K562 (cell line): ENCODE measurements at regions not wholly inside any gene's neighbourhood (a gene's known extent, or its start where the extent isn't known, plus 50 kb on each side); places are given as distances from the start of the nearest gene placed in this dataset.

Experiments used
- CBFA2T3 ChIP-seq: fragments of 450-650 bp; IDR thresholded peaks from 2 replicates; pipeline ENCODE4 v1.6.1; 2017
- CHCHD3 ChIP-seq: fragments of 250-450 bp; sonication (Bioruptor Pico); IDR thresholded peaks from 2 replicates; pipeline ENCODE4 v2.1.2; 2022; ENCODE audit warnings: mild to moderate bottlenecking
- DIDO1 ChIP-seq: fragments of 450-650 bp; IDR thresholded peaks from 2 replicates; pipeline ENCODE4 v1.6.1; 2016; ENCODE audit warnings: low read depth, missing biosample characterization, missing genetic modification characterization
- HNRNPL ChIP-seq: fragments of 200-400 bp; formaldehyde crosslinking; IDR thresholded peaks from 2 replicates; pipeline ENCODE4 v1.6.1; 2017; ENCODE audit warnings: low read depth, mild to moderate bottlenecking, low read length
- NR2C2 ChIP-seq, 2 experiments: fragments of 200-800 bp in 1 of 2; sonication (Bioruptor generic) in 1 of 2; sonication (generic) in 1 of 2; formaldehyde crosslinking in 1 of 2; IDR thresholded peaks; 2 replicates each; pipeline versions ENCODE4 v1.6.1 to v1.8.0; 2016 to 2022; ENCODE audit warnings: mild to moderate bottlenecking in 1 of 2, missing compliant biosample characterization in 1 of 2, missing genetic modification characterization in 1 of 2, missing genetic modification reagents in 1 of 2
- SFPQ ChIP-seq: fragments of 200-400 bp; formaldehyde crosslinking; IDR thresholded peaks from 2 replicates; pipeline ENCODE4 v1.6.1; 2017; ENCODE audit warnings: mild to moderate bottlenecking, low read depth, low read length, moderate library complexity
- SRF ChIP-seq, 2 experiments: fragments of 250-450, 450-650 bp in 1 of 2; sonication (Bioruptor Pico) in 1 of 2; sonication (generic) in 1 of 2; formaldehyde crosslinking; IDR thresholded peaks; 2 replicates each; pipeline versions ENCODE4 v1.5.0 to v1.5.1; 2020 to 2022; ENCODE audit warnings: mild to moderate bottlenecking in 1 of 2, missing genetic modification reagents in 1 of 2
- STAT6 ChIP-seq: sonication (generic); formaldehyde crosslinking; IDR thresholded peaks from 2 replicates; pipeline ENCODE4 v1.8.1; 2023; ENCODE audit warnings: mild to moderate bottlenecking, missing genetic modification reagents
- ZBTB40 ChIP-seq, 2 experiments: fragments of 450-650 bp in 1 of 2; sonication (generic) in 1 of 2; formaldehyde crosslinking in 1 of 2; IDR thresholded peaks; 2 replicates each; pipeline versions ENCODE4 v1.7.1 to v1.9.0; 2016 to 2022; ENCODE audit warnings: inconsistent platforms in 1 of 2, mild to moderate bottlenecking in 1 of 2, missing genetic modification reagents in 1 of 2
- ZBTB7A ChIP-seq: IDR thresholded peaks from 2 replicates; pipeline ENCODE4 v1.6.1; 2011; ENCODE audit warnings: low read depth, mild to moderate bottlenecking, low read length, moderate library complexity, borderline replicate concordance; ENCODE audit not compliant: control insufficient read depth
- ZNF274 ChIP-seq: IDR thresholded peaks from 2 replicates; pipeline ENCODE4 v1.6.1; 2011; ENCODE audit warnings: low read depth, mild to moderate bottlenecking, low read length, moderate library complexity, borderline replicate concordance
- ZNF347 ChIP-seq: fragments of 450-650 bp; formaldehyde crosslinking; IDR thresholded peaks from 2 replicates; pipeline ENCODE4 v1.4.0; 2020; ENCODE audit warnings: low read depth, mild to moderate bottlenecking, moderate library complexity
- ZNF785 ChIP-seq: fragments of 250-450 bp; sonication (Bioruptor Pico); IDR thresholded peaks from 2 replicates; pipeline ENCODE4 v1.4.0; 2020; ENCODE audit warnings: mild to moderate bottlenecking

- TF ChIP-seq ZBTB40 (IDR thresholded peaks at IDR 0.05) (no peak), ZBTB40 (CRISPR knock-in tag; IDR thresholded peaks at IDR 0.05) (no peak), NR2C2 (CRISPR knock-in tag; IDR thresholded peaks at IDR 0.05) (no peak), NR2C2 (tag; IDR thresholded peaks at IDR 0.05) (no peak), CHCHD3 (CRISPR knock-in tag) (no peak), ZNF785 (CRISPR knock-in tag) (no peak), SRF (CRISPR knock-in tag; IDR thresholded peaks at IDR 0.05) (no peak), CBFA2T3 (no peak), SFPQ (no peak), STAT6 (CRISPR knock-in tag) (no peak), ZBTB7A (no peak), DIDO1 (tag) (no peak), ZNF274 (no peak), HNRNPL (no peak), ZNF347 (no peak)
Measured at GRCh38 chr7:96416116-96416515, 94.2 kb upstream of the SLC25A13 start (continued).
